Hematopoietic multipotent progenitor cell (in vitro differentiated cells): ENCODE measurements at regions not wholly inside any gene's neighbourhood (a gene's known extent, or its start where the extent isn't known, plus 50 kb on each side); places are given as distances from the start of the nearest gene placed in this dataset.
"Not testable (repeated sequence)": the region's sequence is repeated elsewhere in the genome, so short reads cannot be mapped to it uniquely, and the experiment has no call there.

ENCODE experiments used
- DNase-seq, 3 donors: peaks; one replicate each; pipeline ENCODE4 v3.0.0-alpha.2; 2011 to 2015; ENCODE audit warnings: low read depth in 2 of 3, low spot score in 2 of 3

- DNase-seq, result not testable (repeated sequence)
These were observed 822.1 kb downstream of the KCNMA1 start for GRCh38 chr10:76815505-76815904.

- no peak for DNase-seq
These were observed 826.2 kb downstream of the KCNMA1 start for GRCh38 chr10:76811430-76811829.

GRCh38 chr10:76788452-76788811 is 849.2 kb downstream of the KCNMA1 start:
- DNase-seq, result no peak

- DNase-seq, result no peak
These were observed 849.7 kb downstream of the KCNMA1 start for GRCh38 chr10:76787746-76788451.

GRCh38 chr10:76786504-76787072 is 851.0 kb downstream of the KCNMA1 start:
- no peak for DNase-seq

GRCh38 chr10:76784076-76784475 is 853.5 kb downstream of the KCNMA1 start:
- DNase-seq, result no peak

GRCh38 chr10:76779796-76780301 is 857.8 kb downstream of the KCNMA1 start:
- no peak for DNase-seq

- no peak for DNase-seq
These were observed 858.5 kb downstream of the KCNMA1 start for GRCh38 chr10:76778914-76779795.

- DNase-seq, result no peak
These were observed 862.5 kb downstream of the KCNMA1 start for GRCh38 chr10:76774987-76775603.

- no peak for DNase-seq
These were observed 868.0 kb downstream of the KCNMA1 start for GRCh38 chr10:76769582-76769981.

GRCh38 chr10:76769161-76769560 is 868.4 kb downstream of the KCNMA1 start:
- DNase-seq, result no peak

- DNase-seq, result no peak
These were observed 870.9 kb downstream of the KCNMA1 start for GRCh38 chr10:76766682-76767081.

- not testable (repeated sequence) for DNase-seq
These were observed 872.7 kb downstream of the KCNMA1 start for GRCh38 chr10:76764921-76765320.

GRCh38 chr10:76764177-76764576 is 873.4 kb downstream of the KCNMA1 start:
- no peak for DNase-seq

GRCh38 chr10:76763376-76763775 is 874.2 kb downstream of the KCNMA1 start:
- no peak for DNase-seq

GRCh38 chr10:76759681-76760080 is 877.9 kb downstream of the KCNMA1 start:
- no peak for DNase-seq

GRCh38 chr10:76743169-76743568 is 894.4 kb downstream of the KCNMA1 start:
- no peak for DNase-seq

- no peak for DNase-seq
These were observed 897.1 kb downstream of the KCNMA1 start for GRCh38 chr10:76740514-76740913.

- DNase-seq, result no peak
These were observed 898.6 kb downstream of the KCNMA1 start for GRCh38 chr10:76738991-76739390.

- no peak for DNase-seq
These were observed 900.6 kb downstream of the KCNMA1 start for GRCh38 chr10:76736815-76737618.
